SK-N-MC (cell line): ENCODE measurements at regions not wholly inside any gene's neighbourhood (a gene's known extent, or its start where the extent isn't known, plus 50 kb on each side); places are given as distances from the start of the nearest gene placed in this dataset.
"Not testable (repeated sequence)": the region's sequence is repeated elsewhere in the genome, so short reads cannot be mapped to it uniquely, and the experiment has no call there.

Experiments
- DNase-seq: peaks from one replicate; pipeline ENCODE4 v3.0.0-alpha.2; 2011; ENCODE audit warnings: low read depth, low spot score
- H3K27ac ChIP-seq: fragments of 200-600 bp; sonication (generic); 2 replicates; pipeline ENCODE4 v1.5.1; 2016; ENCODE audit warnings: mixed run types
- H3K36me3 ChIP-seq: fragments of 200-600 bp; sonication (generic); 2 replicates; pipeline ENCODE4 v1.6.1; 2017; ENCODE audit warnings: antibody characterized with exemption, low read length, mixed read lengths; ENCODE audit not compliant: insufficient read depth
- H3K4me3 ChIP-seq: fragments of 200-600 bp; sonication (generic); 2 replicates; pipeline ENCODE4 v1.5.1; 2016
- H3K9ac ChIP-seq: fragments of 200-600 bp; sonication (generic); 2 replicates; pipeline ENCODE4 v1.8.0; 2017; ENCODE audit warnings: mixed run types, mixed read lengths; ENCODE audit not compliant: insufficient read length
- H3K9me3 ChIP-seq: fragments of 200-600 bp; sonication (generic); 2 replicates; pipeline ENCODE4 v1.6.1; 2017; ENCODE audit warnings: low read depth, mild to moderate bottlenecking, antibody characterized with exemption, low read length, moderate library complexity, mixed read lengths
- EZH2 ChIP-seq: fragments of 200-600 bp; sonication (generic); IDR thresholded peaks from one replicate; pipeline ENCODE4 v1.6.1; 2017; ENCODE audit warnings: antibody characterized with exemption
- FOXP2 ChIP-seq: optimal IDR thresholded peaks from 2 replicates; pipeline ENCODE3; 2011; ENCODE audit warnings: mild to moderate bottlenecking, moderate library complexity; ENCODE audit not compliant: insufficient read depth; ENCODE audit errors: extremely low read length, control extremely low read depth
- POLR2AphosphoS5 ChIP-seq: IDR thresholded peaks from 2 replicates; pipeline ENCODE4 v1.6.1; 2012; ENCODE audit warnings: mild to moderate bottlenecking, low read depth, low read length, borderline replicate concordance

GRCh38 chr5:117623042-117623805, 1048.6 kb upstream of the SEMA6A start:
- Histone ChIP-seq H3K36me3 (no peaks in the 10 kb centered on the region), H3K9ac (no peak overlapping the region), H3K27ac (no peak overlapping the region), H3K9me3 (no peaks in the 10 kb centered on the region), H3K4me3 (no peak overlapping the region)
- TF ChIP-seq FOXP2 (no peak), EZH2 (no peak), POLR2AphosphoS5 (no peak)
- DNase-seq = no peak

- DNase-seq = no peak
- Histone ChIP-seq H3K9me3 (no peaks in the 10 kb centered on the region), H3K9ac (no peak overlapping the region), H3K36me3 (no peaks in the 10 kb centered on the region), H3K4me3 (no peak overlapping the region), H3K27ac (no peak overlapping the region)
- no peak for TF ChIP-seq EZH2
- no peak for TF ChIP-seq FOXP2
- TF ChIP-seq POLR2AphosphoS5 = no peak
These were observed 1047.3 kb upstream of the SEMA6A start for GRCh38 chr5:117621921-117622320.

GRCh38 chr5:117615226-117615625, 1040.6 kb upstream of the SEMA6A start:
- TF ChIP-seq EZH2 = no peak
- no peak for TF ChIP-seq FOXP2
- TF ChIP-seq POLR2AphosphoS5 = no peak
- Histone ChIP-seq H3K4me3 (no peak overlapping the region), H3K9me3 (no peaks in the 10 kb centered on the region), H3K27ac (no peak overlapping the region), H3K9ac (no peak overlapping the region), H3K36me3 (no peaks in the 10 kb centered on the region)
- DNase-seq = no peak

- no peak overlapping the region for H3K4me3 ChIP-seq
- no peaks in the 10 kb centered on the region for H3K36me3 ChIP-seq
- no peak overlapping the region for H3K27ac ChIP-seq
- no peak for DNase-seq
- H3K9ac ChIP-seq = no peak overlapping the region
- H3K9me3 ChIP-seq = no peaks in the 10 kb centered on the region
- TF ChIP-seq EZH2 (no peak), FOXP2 (no peak), POLR2AphosphoS5 (no peak)
These were observed 1039.8 kb upstream of the SEMA6A start for GRCh38 chr5:117614408-117614807.

GRCh38 chr5:117604845-117605244, 1030.2 kb upstream of the SEMA6A start:
- no peak overlapping the region for H3K27ac ChIP-seq
- no peaks in the 10 kb centered on the region for H3K9me3 ChIP-seq
- H3K36me3 ChIP-seq = no peaks in the 10 kb centered on the region
- no peak for DNase-seq
- TF ChIP-seq POLR2AphosphoS5 = no peak
- TF ChIP-seq EZH2 = no peak
- TF ChIP-seq FOXP2 = no peak
- H3K9ac ChIP-seq = no peak overlapping the region
- H3K4me3 ChIP-seq = no peak overlapping the region

GRCh38 chr5:117599811-117600210, 1025.2 kb upstream of the SEMA6A start:
- DNase-seq, H3K27ac ChIP-seq, H3K4me3 ChIP-seq, H3K9me3 ChIP-seq, H3K36me3 ChIP-seq, H3K9ac ChIP-seq: not testable (repeated sequence)

DNA sequence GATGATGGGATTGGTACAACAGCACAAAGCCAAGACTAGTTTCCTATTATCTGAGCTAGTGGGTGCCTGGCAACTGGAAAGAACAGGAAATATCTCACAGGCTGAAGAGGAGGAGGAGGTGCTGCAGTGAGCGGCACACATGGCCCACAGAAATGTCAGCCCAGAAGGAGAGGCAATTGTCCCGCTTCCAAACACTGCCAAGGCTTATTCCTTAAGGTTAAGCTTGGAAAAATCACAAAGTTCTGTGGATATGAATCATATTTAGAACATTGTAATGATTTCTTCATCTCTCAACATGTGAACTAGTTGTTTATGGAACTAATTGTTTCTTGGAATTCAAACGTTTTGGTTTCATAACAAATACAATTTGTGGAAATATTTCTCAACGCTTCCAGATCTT, 1019.5 kb upstream of the SEMA6A start:
- no peak for DNase-seq
- H3K9ac ChIP-seq = no peak overlapping the region
- no peaks in the 10 kb centered on the region for H3K36me3 ChIP-seq
- H3K27ac ChIP-seq = no peak overlapping the region
- H3K9me3 ChIP-seq = no peaks in the 10 kb centered on the region
- H3K4me3 ChIP-seq = no peak overlapping the region
- TF ChIP-seq FOXP2 (no peak), POLR2AphosphoS5 (no peak), EZH2 (no peak)

GRCh38 chr5:117590944-117591343, 1016.3 kb upstream of the SEMA6A start:
- no peaks in the 10 kb centered on the region for H3K36me3 ChIP-seq
- DNase-seq = no peak
- no peaks in the 10 kb centered on the region for H3K9me3 ChIP-seq
- no peak overlapping the region for H3K27ac ChIP-seq
- TF ChIP-seq EZH2 (no peak), POLR2AphosphoS5 (no peak), FOXP2 (no peak)
- no peak overlapping the region for H3K9ac ChIP-seq
- no peak overlapping the region for H3K4me3 ChIP-seq

DNA sequence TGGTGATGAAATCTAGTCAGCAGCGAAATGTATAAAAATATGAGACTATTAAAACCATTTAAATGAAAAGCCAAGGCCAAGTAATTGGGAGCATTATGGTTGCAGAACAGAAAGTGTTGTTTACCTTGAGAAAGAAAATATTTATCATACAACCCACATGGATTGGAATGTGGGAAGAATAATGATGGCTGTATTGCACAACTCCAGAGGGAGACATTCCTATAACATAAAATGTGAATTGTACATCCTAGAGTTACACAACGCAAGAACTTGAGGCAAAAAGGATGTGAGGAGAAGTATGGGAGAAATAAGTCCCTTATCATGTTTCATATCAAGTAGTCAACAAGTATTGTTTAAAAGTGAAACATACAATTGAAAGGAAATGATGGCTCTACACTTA, 1014.0 kb upstream of the SEMA6A start:
- DNase-seq = no peak
- no peak overlapping the region for H3K4me3 ChIP-seq
- TF ChIP-seq EZH2 = no peak
- TF ChIP-seq FOXP2 = no peak
- no peak for TF ChIP-seq POLR2AphosphoS5
- H3K9ac ChIP-seq = no peak overlapping the region
- H3K9me3 ChIP-seq = no peaks in the 10 kb centered on the region
- H3K36me3 ChIP-seq = no peaks in the 10 kb centered on the region
- H3K27ac ChIP-seq = no peak overlapping the region
